ENCODE measurements at regions not wholly inside any gene's neighbourhood (a gene's known extent, or its start where the extent isn't known, plus 50 kb on each side); places are given as distances from the start of the nearest gene placed in this dataset.

DNA sequence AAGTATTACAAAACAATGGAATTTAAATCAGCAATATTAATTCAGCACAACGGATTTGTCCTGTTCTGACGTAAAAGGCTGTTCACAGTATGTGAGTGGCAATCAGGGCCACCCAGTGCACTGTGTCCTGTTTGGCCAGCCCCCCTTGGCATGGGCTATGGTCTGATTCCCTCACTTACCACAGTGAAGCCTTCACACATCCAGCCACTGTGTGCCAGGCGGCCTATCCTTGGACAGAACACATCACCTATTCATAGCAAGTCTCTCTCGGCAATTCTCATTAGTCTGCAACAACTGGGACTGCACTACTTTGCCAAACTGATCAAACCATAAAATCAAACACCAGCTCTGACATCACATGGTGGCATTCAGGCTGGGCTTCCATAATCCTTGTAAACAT, 221.5 kb upstream of the TSHZ3 start:
- Histone ChIP-seq H3K27ac (replicated peaks in 1 of 4) (no peak overlapping the region), H3K4me3 (no peak overlapping the region), H3K4me1 (no peaks in the 10 kb centered on the region), H3K36me3 (no peaks in the 10 kb centered on the region), H3K27me3 (no peaks in the 10 kb centered on the region), H3K9me3 (no peaks in the 10 kb centered on the region)
- 68% methylated on average over 4 of the region's 4 CpGs for WGBS
- TF ChIP-seq POLR2A (IDR thresholded peaks at IDR 0.05; ENCODE audit: low read depth) = no peak
- TF ChIP-seq, protein P1, sequence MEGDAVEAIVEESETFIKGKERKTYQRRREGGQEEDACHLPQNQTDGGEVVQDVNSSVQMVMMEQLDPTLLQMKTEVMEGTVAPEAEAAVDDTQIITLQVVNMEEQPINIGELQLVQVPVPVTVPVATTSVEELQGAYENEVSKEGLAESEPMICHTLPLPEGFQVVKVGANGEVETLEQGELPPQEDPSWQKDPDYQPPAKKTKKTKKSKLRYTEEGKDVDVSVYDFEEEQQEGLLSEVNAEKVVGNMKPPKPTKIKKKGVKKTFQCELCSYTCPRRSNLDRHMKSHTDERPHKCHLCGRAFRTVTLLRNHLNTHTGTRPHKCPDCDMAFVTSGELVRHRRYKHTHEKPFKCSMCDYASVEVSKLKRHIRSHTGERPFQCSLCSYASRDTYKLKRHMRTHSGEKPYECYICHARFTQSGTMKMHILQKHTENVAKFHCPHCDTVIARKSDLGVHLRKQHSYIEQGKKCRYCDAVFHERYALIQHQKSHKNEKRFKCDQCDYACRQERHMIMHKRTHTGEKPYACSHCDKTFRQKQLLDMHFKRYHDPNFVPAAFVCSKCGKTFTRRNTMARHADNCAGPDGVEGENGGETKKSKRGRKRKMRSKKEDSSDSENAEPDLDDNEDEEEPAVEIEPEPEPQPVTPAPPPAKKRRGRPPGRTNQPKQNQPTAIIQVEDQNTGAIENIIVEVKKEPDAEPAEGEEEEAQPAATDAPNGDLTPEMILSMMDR (IDR thresholded peaks at IDR 0.05) = no peak
- TF ChIP-seq POLR2AphosphoS5 (IDR thresholded peaks at IDR 0.05) = no peak
- TF ChIP-seq EP300 (IDR thresholded peaks at IDR 0.05) = no peak
- no peak for DNase-seq (ENCODE audit: extremely low spot score)
- intact Hi-C loops (cut with DNase I) = no loop called here

DNA sequence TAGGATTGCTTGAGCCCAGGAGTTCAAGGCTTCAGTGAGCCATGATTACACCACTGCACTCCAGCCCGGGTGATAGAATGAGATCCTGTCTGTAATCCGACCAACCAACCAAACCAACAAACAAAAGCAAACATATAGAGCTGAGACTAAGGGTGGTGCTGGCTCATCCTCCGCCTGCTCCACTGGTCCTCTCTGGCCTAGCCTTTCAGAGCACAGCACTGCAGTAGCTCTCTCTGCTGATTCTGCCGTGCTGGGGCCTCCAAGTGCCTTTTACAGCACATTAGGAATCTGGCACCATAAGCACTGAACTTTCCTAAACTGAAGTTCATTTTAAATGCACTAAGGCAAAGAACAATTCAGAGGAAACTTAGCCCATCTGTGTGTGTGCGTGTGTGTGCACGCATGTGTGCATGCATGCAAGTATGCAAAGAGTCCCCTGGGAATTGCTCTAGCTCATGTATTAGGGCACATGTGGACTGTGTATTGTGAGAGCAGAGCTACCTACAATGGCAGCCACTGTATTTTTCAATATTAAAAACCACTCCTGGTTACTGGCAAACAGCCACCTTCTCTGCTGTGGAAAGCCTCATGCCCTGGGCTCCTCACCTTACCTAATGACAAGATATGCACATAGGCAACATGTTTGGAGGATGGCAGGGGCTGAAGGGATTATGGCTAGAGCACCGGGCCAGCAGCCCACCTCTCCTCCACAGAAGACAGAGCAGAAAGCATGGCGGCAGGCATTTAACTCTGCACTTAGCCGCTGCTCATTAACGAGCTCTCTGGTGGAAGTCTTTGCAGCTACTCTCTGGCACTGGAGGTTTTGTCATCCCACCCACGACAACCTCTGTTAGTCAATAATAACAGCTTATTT, 223.1 kb upstream of the TSHZ3 start:
- no peaks in the 10 kb centered on the region for H3K4me1 ChIP-seq
- DNase-seq (ENCODE audit: extremely low spot score) = no peak
- intact Hi-C loops (cut with DNase I) = no loop called here
- TF ChIP-seq POLR2AphosphoS5 (IDR thresholded peaks at IDR 0.05) (no peak), EP300 (IDR thresholded peaks at IDR 0.05) (no peak)
- TF ChIP-seq, protein P1 (IDR thresholded peaks at IDR 0.05) = no peak
- no peaks in the 10 kb centered on the region for H3K27me3 ChIP-seq
- H3K36me3 ChIP-seq = no peaks in the 10 kb centered on the region
- WGBS = 81% methylated on average over 10 of the region's 11 CpGs
- no peaks in the 10 kb centered on the region for H3K9me3 ChIP-seq
- H3K27ac ChIP-seq (replicated peaks in 1 of 4) = no peak overlapping the region
- H3K4me3 ChIP-seq = no peak overlapping the region

DNA sequence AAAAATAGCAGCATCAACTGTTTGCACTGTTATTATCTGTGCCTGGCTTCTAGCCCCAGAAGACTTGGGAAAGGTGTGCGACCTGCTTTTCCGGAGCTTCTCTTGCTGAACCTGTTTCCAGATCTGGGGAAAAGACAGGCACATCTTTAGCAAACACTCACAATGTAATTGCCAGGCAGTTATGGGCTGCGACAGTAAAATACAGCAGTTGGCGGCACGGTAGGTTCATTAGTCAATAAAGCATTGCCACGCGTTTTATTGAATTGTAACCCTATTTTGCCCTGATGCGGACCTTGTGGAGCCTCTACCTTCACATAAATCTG, 223.7 kb upstream of the TSHZ3 start:
- no peak overlapping the region for H3K4me3 ChIP-seq
- no peaks in the 10 kb centered on the region for H3K4me1 ChIP-seq
- TF ChIP-seq POLR2AphosphoS5 (IDR thresholded peaks at IDR 0.05) (no peak), EP300 (IDR thresholded peaks at IDR 0.05) (no peak), POLR2A (IDR thresholded peaks at IDR 0.05; ENCODE audit: low read depth) (no peak)
- TF ChIP-seq, protein P1 (IDR thresholded peaks at IDR 0.05) = no peak
- no peaks in the 10 kb centered on the region for H3K27me3 ChIP-seq
- H3K27ac ChIP-seq (replicated peaks in 1 of 4) = no peak overlapping the region
- H3K9me3 ChIP-seq = no peaks in the 10 kb centered on the region
- 94% methylated on average over 8 of the region's 8 CpGs for WGBS
- DNase-seq (ENCODE audit: extremely low spot score) = no peak
- H3K36me3 ChIP-seq = no peaks in the 10 kb centered on the region
- intact Hi-C loops (cut with DNase I) = no loop called here

DNA sequence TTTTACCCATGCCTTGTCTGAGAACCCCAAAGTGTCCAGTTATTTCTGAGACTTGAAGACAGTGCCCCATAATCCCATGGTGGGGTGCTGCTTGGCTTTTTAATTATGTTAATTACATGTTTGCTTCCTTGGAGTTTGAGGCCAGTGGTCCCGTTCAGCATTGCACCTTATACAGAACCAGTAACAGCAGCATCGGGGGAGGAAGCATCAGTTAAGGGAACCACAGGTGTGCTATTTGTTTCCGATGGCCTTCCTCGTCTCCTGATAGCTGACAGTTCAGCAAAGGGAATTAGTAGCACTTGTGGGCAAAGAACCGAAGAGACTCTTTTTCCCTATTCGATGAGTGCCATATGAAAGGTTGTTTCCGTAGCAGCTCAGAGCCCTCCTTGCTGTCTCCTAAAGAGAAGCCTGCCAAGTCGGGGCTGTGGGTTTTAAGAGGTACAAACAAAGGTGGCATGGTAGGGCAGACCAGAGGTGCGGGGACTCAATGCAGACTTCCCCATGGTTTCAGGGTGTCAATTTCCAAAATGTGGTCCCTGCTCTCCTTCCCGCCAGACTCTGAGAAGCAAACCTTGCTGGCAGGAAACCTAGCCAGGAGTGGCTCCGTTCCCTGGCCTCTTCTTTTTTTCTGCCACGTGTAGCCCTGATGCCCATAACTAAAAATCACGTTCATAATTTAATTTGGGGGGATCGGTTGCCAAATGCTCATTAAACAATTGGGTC, 225.2 kb upstream of the TSHZ3 start:
- no peaks in the 10 kb centered on the region for H3K4me1 ChIP-seq
- intact Hi-C loops (cut with DNase I) = no loop called here
- WGBS = 80% methylated on average over 14 of the region's 14 CpGs

More for the DNA sequence above, 225.2 kb upstream of the TSHZ3 start:
- TF ChIP-seq EP300 (IDR thresholded peaks at IDR 0.05) (no peak), POLR2AphosphoS5 (IDR thresholded peaks at IDR 0.05) (no peak), POLR2A (IDR thresholded peaks at IDR 0.05; ENCODE audit: low read depth) (no peak)
- TF ChIP-seq, protein P1 (IDR thresholded peaks at IDR 0.05) = no peak
- Histone ChIP-seq H3K27ac (replicated peaks in 1 of 4) (no peak overlapping the region), H3K4me3 (no peak overlapping the region), H3K36me3 (no peaks in the 10 kb centered on the region), H3K27me3 (no peaks in the 10 kb centered on the region), H3K9me3 (no peaks in the 10 kb centered on the region)
- DNase-seq (ENCODE audit: extremely low spot score) = no peak

All from esophagus muscularis mucosa (tissue), 4 donors.